Brain microvascular endothelial cell (primary cell): ENCODE measurements at regions not wholly inside any gene's neighbourhood (a gene's known extent, or its start where the extent isn't known, plus 50 kb on each side); places are given as distances from the start of the nearest gene placed in this dataset.

ENCODE experiments used
- DNase-seq: peaks from one replicate; pipeline ENCODE4 v3.0.0-alpha.2; 2020
- H3K27ac ChIP-seq: fragments of 250-450 bp; sonication (Bioruptor Pico); 2 replicates; pipeline ENCODE4 v1.5.1; 2020; ENCODE audit warnings: mild to moderate bottlenecking, moderate library complexity
- H3K27me3 ChIP-seq: fragments of 250-450 bp; sonication (Bioruptor Pico); replicated peaks from 2 replicates; pipeline ENCODE4 v1.5.1; 2020; ENCODE audit warnings: mild to moderate bottlenecking
- H3K36me3 ChIP-seq: fragments of 250-450 bp; sonication (Bioruptor Pico); replicated peaks from 2 replicates; pipeline ENCODE4 v1.5.1; 2020; ENCODE audit warnings: mild to moderate bottlenecking
- H3K4me3 ChIP-seq: 2 replicates; pipeline ENCODE4 v1.5.1; 2011; ENCODE audit warnings: low read depth, mild to moderate bottlenecking, control low read depth, low read length, moderate library complexity
- CTCF ChIP-seq: IDR thresholded peaks from 2 replicates; pipeline ENCODE4 v1.5.1; 2011; ENCODE audit warnings: low read depth, mild to moderate bottlenecking, moderate library complexity, low read length, control low read depth, inconsistent platforms; ENCODE audit errors: missing control alignments
- in situ Hi-C: cut with HindIII; loops from 2 replicates; pipeline ENCODE4 v1.10.0; 2017; ENCODE audit warnings: low sequenced_read_pairs, low pct_ligation_motif_present

- Histone ChIP-seq H3K36me3 (no peaks in the 10 kb centered on the region), H3K27me3 (no peaks in the 10 kb centered on the region), H3K4me3 (no peak overlapping the region), H3K27ac (no peak overlapping the region)
- in situ Hi-C loops: no loop called here
- TF ChIP-seq CTCF: no peak
- DNase-seq: peak; percentile 43
Measured at GRCh38 chr14:38098074-38098836, 109.4 kb upstream of the SSTR1 start.

- in situ Hi-C loops: no loop called here
- H3K27ac ChIP-seq: no peak overlapping the region
- no peak for DNase-seq
- H3K4me3 ChIP-seq: no peak overlapping the region
- no peaks in the 10 kb centered on the region for H3K36me3 ChIP-seq
- TF ChIP-seq CTCF: no peak
- no peaks in the 10 kb centered on the region for H3K27me3 ChIP-seq
Measured at GRCh38 chr14:38101679-38102078, 106.0 kb upstream of the SSTR1 start.

GRCh38 chr14:38103542-38104225 lies 104.0 kb upstream of the SSTR1 start:
- in situ Hi-C loops: no loop called here
- DNase-seq: no peak
- Histone ChIP-seq H3K27ac (no peak overlapping the region), H3K27me3 (no peaks in the 10 kb centered on the region), H3K36me3 (no peaks in the 10 kb centered on the region), H3K4me3 (no peak overlapping the region)
- TF ChIP-seq CTCF: no peak

GRCh38 chr14:38105106-38105702 lies 102.5 kb upstream of the SSTR1 start:
- in situ Hi-C loops: no loop called here
- DNase-seq: no peak

GRCh38 chr14:38107216-38107631 lies 100.5 kb upstream of the SSTR1 start:
- no peaks in the 10 kb centered on the region for H3K36me3 ChIP-seq
- H3K27ac ChIP-seq: no peak overlapping the region
- in situ Hi-C loops: no loop called here
- DNase-seq: no peak
- H3K27me3 ChIP-seq: no peaks in the 10 kb centered on the region
- H3K4me3 ChIP-seq: no peak overlapping the region
- no peak for TF ChIP-seq CTCF

More at GRCh38 chr14:38105106-38105702, 102.5 kb upstream of the SSTR1 start:
- no peaks in the 10 kb centered on the region for H3K36me3 ChIP-seq
- no peak for TF ChIP-seq CTCF
- no peak overlapping the region for H3K4me3 ChIP-seq
- no peak overlapping the region for H3K27ac ChIP-seq
- H3K27me3 ChIP-seq: no peaks in the 10 kb centered on the region
